ENCODE measurements at regions not wholly inside any gene's neighbourhood (a gene's known extent, or its start where the extent isn't known, plus 50 kb on each side); places are given as distances from the start of the nearest gene placed in this dataset.

DNA sequence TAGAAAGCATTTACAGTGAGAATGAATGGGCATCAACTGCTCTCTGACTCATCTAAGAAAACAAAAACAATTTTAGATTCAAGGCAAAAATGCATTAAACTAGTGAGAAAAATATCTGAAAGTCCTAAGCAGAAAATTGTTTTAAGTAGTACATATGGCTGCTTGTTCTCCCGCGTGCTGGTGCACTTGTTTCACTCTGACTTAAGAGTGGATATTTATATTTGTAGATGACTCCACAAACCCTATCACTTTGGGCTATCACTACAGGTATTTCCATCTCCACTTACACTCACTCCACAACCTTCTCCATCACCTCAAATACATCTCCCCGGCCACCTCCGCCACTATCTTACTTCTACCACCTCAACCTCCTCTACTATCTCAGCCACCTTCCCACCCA is 253.9 kb upstream of the EGLN3 start:
- Histone ChIP-seq H3K27me3 (ENCODE audit: insufficient read depth, low read length) (no peaks in the 10 kb centered on the region), H3K9me3 (ENCODE audit: control insufficient read depth in 1 of 2, insufficient read depth in 1 of 2, low read depth in 1 of 2, low read length in 2 of 2) (no peaks in the 10 kb centered on the region), H3K27ac (ENCODE audit: low read depth, low read length) (no peak overlapping the region), H3K4me2 (ENCODE audit: low read length) (no peak overlapping the region), H3K9ac (ENCODE audit: low read length) (no peak overlapping the region), H4K20me1 (ENCODE audit: insufficient read depth) (no peaks in the 10 kb centered on the region), H3K79me2 (ENCODE audit: insufficient read depth, low read length) (no peaks in the 10 kb centered on the region), H3K36me3 (ENCODE audit: control insufficient read depth in 1 of 2, insufficient read depth in 2 of 2, low read length in 2 of 2) (no peaks in the 10 kb centered on the region), H3K4me1 (ENCODE audit: control insufficient read depth in 1 of 2, insufficient read depth in 2 of 2, low read length in 2 of 2) (peaks cover 0 to under 1% of the 10 kb centered on the region in 2 experiments; a peak in 2 of 4 replicates), H3K9me2 (ENCODE audit: insufficient read depth) (no peaks in the 10 kb centered on the region), H3K4me3 (replicated peaks in 1 of 2; ENCODE audit: low read depth in 1 of 2, low read length in 2 of 2) (no peak overlapping the region), H2AFZ (ENCODE audit: low read depth, low read length, poor library complexity, severe bottlenecking) (no peak overlapping the region)
- no peak for DNase-seq (ENCODE audit: low read depth, low spot score)
- ChIA-PET RAD21 (ENCODE audit: low non-redundant PET in 1 of 2, low total read pairs in 2 of 2, uncharacterized antibody in 2 of 2, unreplicated experiment in 2 of 2) (no interaction called here), CTCF (no interaction called here), POLR2A (no interaction called here)
- intact Hi-C loops (cut with micrococcal nuclease): no loop called here
- no TSS peak for BruUV-seq (replicated peaks)
- ATAC-seq: no peak
- TF ChIP-seq POLR2A (IDR thresholded peaks at IDR 0.05; ENCODE audit: borderline replicate concordance, extremely low read depth, insufficient read depth, insufficient read length) (no peak), FOSL1 (IDR thresholded peaks at IDR 0.05; ENCODE audit: low read depth) (no peak), ZFX (IDR thresholded peaks at IDR 0.05) (no peak), CEBPB (IDR thresholded peaks at IDR 0.05; ENCODE audit: low read depth) (no peak), ZNF274 (IDR thresholded peaks at IDR 0.05; ENCODE audit: low read depth, low read length) (no peak), ELF1 (IDR thresholded peaks at IDR 0.05; ENCODE audit: borderline replicate concordance, low read depth) (no peak), TCF7L2 (IDR thresholded peaks at IDR 0.05; ENCODE audit: borderline replicate concordance, extremely low read depth, insufficient read depth, insufficient read length) (no peak), SP1 (IDR thresholded peaks at IDR 0.05; ENCODE audit: low read depth) (no peak), SRF (IDR thresholded peaks at IDR 0.05; ENCODE audit: low read depth) (no peak), EGR1 (IDR thresholded peaks at IDR 0.05; ENCODE audit: low read depth) (no peak), RAD21 (IDR thresholded peaks at IDR 0.05; ENCODE audit: low read depth) (no peak), JUND (IDR thresholded peaks at IDR 0.05) (no peak), POLR2AphosphoS5 (IDR thresholded peaks at IDR 0.05; ENCODE audit: low read depth, low read length) (no peak)
- TF ChIP-seq, protein P1, sequence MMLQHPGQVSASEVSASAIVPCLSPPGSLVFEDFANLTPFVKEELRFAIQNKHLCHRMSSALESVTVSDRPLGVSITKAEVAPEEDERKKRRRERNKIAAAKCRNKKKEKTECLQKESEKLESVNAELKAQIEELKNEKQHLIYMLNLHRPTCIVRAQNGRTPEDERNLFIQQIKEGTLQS (IDR thresholded peaks at IDR 0.05): no peak
- TF ChIP-seq, protein P2, sequence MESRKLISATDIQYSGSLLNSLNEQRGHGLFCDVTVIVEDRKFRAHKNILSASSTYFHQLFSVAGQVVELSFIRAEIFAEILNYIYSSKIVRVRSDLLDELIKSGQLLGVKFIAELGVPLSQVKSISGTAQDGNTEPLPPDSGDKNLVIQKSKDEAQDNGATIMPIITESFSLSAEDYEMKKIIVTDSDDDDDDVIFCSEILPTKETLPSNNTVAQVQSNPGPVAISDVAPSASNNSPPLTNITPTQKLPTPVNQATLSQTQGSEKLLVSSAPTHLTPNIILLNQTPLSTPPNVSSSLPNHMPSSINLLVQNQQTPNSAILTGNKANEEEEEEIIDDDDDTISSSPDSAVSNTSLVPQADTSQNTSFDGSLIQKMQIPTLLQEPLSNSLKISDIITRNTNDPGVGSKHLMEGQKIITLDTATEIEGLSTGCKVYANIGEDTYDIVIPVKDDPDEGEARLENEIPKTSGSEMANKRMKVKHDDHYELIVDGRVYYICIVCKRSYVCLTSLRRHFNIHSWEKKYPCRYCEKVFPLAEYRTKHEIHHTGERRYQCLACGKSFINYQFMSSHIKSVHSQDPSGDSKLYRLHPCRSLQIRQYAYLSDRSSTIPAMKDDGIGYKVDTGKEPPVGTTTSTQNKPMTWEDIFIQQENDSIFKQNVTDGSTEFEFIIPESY (IDR thresholded peaks at IDR 0.05; ENCODE audit: extremely low read depth, insufficient replicate concordance, low read length): no peak

Measured in HCT116 (cell line).